AG08396 (cell line): ENCODE measurements at regions not wholly inside any gene's neighbourhood (a gene's known extent, or its start where the extent isn't known, plus 50 kb on each side); places are given as distances from the start of the nearest gene placed in this dataset.

Experiments
- DNase-seq: peaks from one replicate; pipeline ENCODE4 v3.0.0; 2012; ENCODE audit warnings: low spot score, mixed read lengths

DNA sequence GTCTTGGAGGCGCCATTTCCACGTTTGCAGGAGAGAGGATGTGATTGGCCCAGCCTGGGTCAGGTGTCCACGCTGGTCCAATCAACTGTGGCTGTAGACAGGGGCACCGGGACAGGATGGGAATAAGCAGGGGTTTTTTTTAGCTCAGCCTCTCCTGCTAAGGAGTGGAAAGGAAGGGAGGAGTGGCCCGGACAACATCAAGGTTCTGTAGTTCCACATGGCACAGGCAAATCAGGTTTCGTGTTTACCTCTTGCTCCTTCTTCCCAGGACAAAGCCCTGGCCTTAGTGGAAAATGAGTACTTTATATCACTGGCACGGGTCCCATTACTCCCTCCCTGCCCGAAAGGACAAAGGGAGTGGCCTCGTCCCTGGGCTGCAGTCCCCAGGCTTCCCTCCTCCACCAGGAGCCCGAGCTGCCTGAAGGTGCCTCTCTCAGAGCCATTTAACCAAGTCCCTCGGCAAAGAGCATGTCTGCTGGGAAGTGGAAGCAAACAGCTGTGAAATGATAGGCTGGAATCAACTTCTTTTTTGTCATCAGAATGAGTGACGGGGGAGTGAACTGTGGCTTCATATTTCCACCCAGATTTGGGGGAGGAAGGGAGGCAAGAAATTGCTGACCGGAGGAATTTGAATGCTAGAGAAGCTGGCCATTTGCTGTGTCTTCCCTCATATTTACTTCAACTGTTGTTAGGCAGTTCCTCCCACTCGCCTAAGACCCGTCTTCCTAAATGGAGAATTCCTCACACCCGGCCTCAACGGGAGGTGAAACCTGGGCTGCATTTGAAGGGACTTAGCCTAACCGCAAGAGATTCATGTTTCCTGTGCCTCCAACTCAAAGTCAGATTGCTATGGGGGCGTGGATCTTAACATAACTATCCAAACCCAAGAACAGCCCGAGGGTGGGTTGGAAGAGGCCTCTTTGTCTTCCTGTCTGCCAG is 84.9 kb upstream of the SLC44A3 start:
- DNase-seq, result no peak

GRCh38 chr1:94731891-94732290 is 88.3 kb upstream of the SLC44A3 start:
- DNase-seq, result no peak

DNA sequence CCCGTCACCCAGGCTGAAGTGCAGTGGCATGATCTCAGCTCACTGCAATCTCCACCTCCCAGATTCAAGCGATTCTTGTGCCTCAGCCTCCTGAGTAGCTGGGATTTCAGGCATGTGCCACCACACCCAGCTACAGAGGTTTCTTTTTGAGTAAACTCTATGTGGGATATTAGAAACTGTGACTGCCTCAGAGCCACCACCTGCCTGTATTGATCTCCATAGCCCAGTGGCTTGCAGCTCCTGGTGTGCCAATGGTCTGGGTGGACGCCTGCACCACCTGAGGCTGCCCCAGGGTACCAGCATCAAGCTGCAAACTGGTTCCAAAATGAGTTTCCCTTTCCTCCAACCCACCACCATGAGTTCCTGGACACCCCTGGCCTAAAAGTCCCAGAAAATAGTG is 89.7 kb upstream of the SLC44A3 start:
- DNase-seq, result no peak

GRCh38 chr1:94729267-94729666 is 90.9 kb upstream of the SLC44A3 start:
- no peak for DNase-seq

GRCh38 chr1:94727846-94728715 is 92.1 kb upstream of the SLC44A3 start:
- DNase-seq, result peak; percentile 73

DNA sequence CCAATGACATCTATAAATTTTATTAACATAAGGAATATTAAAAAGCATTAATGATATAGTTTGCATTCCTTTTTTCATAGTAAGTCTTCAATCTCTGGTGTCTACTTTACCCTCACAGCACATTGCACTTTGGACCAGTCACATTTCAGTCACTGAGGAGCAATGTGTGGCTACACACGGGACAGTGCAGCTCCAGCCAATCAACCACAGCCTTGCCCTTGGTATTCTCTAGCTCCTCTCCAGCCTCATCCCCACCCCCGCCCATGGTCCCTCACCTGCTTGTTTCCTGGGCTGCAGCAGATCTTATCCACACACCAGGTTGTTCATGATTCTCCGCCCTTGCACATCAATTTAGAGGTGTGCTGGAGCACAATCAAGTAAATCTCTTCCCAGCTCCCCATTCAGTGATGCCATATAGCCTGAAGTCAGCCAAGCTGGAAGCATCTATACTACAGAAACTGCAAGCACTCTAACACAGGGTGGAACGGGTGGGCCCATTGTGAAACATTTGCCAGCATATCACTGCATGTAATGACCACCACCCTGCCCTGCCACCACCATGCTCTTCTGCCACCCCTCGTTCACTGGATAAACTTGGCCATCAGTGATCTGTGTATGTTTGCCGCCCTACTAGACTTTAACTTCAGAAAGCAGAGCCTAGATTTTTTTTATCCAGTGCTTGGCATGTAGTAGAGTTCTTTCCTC is 93.0 kb upstream of the SLC44A3 start:
- no peak for DNase-seq

DNA sequence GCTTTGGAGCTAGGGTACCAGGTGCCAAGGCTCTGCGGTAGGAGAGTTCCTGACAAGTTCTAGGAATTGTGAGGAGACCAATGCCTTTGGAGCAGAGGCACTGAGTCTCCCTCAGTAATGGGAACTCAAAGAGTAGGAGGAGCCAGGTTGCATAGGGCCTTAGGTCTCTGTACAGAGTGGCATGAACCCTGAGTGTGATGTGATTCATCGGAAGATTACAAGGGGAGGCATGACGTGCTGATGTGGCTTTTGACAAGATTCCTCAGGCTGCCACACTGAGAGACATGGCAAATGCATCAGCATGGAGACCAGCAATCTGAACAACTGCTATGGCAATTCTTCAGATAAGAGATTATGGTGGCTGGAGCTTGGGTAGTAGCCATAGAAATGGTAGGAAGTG is 94.6 kb upstream of the SLC44A3 start:
- DNase-seq, result no peak

GRCh38 chr1:94723894-94724293 is 96.3 kb upstream of the SLC44A3 start:
- DNase-seq, result no peak

- DNase-seq, result no peak
Measured at GRCh38 chr1:94723463-94723862, 96.7 kb upstream of the SLC44A3 start.

- no peak for DNase-seq
Measured at GRCh38 chr1:94722181-94722580, 98.0 kb upstream of the SLC44A3 start.

DNA sequence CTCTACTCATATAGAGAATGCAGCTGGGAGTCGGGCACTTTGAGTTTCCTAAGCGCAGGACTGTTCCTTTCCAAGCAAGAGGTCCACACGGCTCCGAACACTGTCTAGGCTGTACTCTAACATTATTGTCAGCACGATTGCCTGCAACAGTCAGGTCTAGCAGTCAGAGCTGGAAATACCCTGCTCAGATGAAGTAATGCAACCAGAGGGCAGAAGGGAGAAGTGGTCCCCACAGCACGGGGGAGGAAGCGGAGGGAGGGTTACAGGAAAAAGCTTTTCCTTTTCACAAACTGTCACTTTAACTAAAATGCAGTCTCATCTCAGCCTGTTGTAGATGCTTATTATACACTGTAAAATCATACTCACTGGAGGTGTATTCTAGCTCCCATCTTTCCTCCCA is 98.9 kb upstream of the SLC44A3 start:
- no peak for DNase-seq

DNA sequence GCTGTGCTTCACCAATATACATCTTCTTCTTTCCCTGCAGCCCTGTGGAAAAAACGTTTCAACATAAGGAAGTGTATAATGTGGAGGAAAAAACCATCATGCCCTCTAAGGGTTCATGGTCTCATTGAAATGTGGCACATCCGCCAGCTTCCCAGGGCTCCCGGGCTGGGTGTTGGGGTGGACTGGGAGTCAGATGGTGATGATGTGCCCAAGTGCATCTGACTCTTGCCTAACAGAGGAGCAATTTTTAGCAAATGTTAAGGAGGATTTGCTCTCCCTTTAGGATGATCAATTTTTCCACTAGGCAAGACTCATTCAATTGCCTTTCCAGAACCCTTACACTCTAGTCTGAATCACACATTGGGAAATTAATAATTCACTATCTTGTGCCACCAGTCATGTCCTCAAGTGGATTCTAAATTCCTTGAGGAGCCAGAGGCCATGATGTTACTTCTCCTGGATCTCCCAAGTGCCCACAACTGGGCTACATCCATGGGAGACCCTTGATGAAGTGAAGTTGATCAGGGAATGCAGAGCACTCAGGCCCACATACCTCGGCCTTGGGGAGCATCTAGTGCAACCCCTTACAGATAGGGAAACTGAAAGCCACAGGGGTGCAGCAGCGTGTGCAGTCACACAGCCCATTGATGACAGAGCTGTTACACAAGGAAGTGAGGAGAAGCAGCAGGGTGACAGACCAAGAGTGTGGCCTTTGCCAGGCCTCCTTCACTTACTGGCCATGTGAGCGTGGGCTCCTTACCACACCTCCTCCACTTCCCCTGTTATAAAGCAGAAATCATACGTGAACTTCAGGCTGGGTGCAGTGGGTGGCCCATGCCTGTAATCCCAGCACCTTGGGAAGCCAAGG is 100.0 kb upstream of the SLC44A3 start:
- DNase-seq, result no peak

DNA sequence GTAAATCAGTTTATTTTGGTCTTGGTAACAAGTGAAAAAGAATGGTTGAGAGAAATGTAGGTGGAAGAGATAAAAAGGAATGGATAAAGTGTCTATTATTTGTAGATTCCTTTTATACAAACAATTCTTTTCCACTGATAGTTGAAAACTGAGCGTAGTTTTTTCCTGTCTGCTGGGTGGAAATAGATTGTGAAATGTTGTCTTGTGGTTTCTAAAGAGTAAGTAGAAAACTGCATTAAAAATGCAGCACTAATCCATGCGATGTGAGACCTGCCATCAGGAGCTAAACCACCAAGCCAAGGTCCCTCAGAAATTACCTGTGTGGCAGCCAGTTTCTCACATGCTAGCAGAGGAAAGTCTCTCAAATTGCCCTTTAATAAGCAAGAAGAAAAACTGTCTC is 103.2 kb upstream of the SLC44A3 start:
- no peak for DNase-seq

DNA sequence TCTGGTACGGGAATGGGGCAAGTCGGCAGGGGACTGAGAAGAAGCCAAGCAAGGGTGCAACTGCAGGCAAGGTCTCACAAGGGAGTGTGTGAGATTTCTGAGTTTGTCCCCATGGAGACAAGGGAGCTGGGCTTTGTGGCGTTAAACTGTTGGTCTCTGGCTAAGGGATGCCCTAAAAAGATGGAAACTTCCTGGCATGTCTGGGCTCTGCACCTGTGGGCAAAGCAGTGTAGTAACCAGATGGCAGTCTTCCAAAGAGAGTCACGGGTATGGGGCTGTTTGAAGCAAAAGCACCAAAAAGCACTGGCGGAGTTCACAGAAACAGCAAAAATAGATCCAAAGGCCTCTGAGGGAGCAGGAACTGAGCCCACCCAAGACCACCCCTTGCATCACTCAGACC is 104.8 kb upstream of the SLC44A3 start:
- DNase-seq, result no peak

DNA sequence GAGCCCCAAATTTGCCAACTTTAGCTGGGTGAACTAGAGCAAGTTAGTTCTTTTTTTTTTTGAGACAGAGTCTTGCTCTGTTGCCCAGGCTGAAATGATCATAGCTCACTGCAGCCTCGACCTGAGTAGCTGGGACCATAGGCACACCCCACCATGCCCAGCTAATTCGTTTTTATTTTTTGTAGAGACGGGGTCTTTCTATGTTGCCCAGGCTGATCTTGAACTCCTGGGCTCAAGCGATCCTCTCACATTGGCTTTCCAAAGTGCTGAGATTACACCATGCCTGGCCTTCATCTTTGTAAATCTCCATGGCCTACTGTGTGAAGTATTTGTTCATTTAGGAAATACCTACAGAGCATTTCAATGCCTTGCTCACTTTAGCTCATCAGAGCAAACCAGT is 105.6 kb upstream of the SLC44A3 start:
- DNase-seq, result no peak

DNA sequence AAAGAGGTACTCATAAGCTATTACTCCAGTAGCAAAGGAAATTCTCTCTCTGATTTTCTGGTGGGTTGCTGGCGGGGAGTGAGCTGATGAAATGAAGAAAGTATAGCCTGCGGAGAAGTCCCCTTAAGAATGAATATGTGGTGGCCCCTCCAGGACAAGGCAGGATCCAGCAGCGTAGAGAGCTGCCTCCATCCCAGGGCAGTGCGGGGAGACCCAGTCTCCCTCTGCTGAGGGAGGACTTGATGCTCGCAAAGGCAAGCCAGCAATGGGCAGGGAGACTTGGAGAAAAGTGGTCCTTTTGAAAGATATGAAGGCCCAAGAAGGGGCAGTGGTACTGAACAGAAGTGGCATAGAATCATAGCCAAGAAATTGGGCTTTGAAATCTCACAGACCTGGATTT is 106.0 kb upstream of the SLC44A3 start:
- no peak for DNase-seq

DNA sequence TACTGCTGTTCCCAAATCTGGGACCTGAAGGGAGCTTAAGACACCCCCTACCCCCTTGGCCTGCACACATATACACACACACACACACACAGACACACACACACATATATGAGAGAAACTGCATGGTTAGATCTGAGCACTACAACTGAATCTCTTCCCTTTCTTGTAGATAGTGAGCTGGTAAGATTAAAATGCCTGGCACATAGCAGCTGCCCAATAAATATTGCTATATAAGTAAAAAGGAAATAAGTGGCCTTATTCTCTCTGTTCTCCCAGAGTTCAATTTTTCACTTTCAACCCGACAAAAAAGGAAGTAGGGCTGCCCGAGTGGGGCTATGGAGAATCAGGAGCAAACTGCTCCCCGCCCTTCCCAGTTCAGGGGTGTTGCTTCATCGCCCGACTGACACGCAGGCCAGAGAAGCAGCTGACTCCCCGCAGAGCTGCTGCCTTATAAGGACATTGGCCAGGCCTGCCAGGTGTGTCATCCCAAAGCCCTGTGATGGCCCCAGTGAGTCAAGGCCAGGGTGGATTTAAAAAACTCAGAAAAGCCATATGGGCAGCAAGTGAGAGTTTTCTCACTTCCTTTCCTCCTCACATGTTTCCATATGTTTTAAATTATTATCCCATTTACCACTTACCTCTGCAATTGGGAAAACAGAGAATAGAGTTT is 106.5 kb upstream of the SLC44A3 start:
- peak; percentile 76 for DNase-seq

GRCh38 chr1:94709891-94710581 is 110.1 kb upstream of the SLC44A3 start:
- no peak for DNase-seq

- DNase-seq, result no peak
Measured at GRCh38 chr1:94708811-94709210, 111.3 kb upstream of the SLC44A3 start.

DNA sequence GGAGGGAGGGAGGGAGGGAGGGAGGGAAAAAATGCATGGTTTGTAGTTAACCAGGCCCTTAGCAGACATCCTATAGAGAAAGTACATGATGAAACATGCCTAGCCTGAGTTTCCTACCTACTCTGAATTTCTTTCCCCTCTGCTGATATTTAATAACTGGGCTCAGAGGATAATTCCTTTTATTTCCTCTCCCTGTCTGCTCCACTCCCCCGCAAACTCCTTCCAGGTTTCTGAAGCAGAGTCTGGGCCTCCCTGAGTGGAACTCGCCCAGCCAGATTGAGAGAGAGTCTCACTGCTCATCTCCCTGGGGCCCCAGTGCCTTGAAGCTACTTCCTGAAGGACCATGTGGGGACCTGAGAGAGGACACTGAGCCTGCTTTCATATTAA is 111.9 kb upstream of the SLC44A3 start:
- DNase-seq, result no peak
